ENCODE measurements at regions not wholly inside any gene's neighbourhood (a gene's known extent, or its start where the extent isn't known, plus 50 kb on each side); places are given as distances from the start of the nearest gene placed in this dataset.
"Not testable (repeated sequence)": the region's sequence is repeated elsewhere in the genome, so short reads cannot be mapped to it uniquely, and the experiment has no call there.

DNA sequence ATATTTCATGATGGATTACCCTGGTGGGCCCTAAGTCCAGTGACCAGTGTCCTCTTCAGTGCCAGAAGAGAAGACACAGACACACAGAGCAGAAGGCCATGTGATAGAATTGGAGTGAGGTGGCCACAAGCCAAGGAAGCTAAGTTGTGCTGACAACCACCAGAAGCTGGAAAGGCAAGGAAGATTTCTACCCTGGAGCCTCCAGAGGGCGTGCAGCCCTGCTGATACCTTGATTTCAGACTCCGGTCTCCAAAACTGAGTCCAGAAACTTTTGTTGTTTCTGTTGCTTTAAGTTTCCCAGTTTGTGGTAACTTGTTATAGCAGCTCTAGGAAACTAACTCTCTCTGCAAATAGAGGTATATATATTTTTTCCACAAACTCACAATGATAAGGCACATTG is 396.6 kb upstream of the ASIC2 start:
- ATAC-seq (ENCODE audit: low read depth in 2 of 2) (no peak), DNase-seq (no peak)
- Mint-ChIP-seq H3K27me3 (peaks cover 6 to 23% (median 18%) of the 10 kb centered on the region in 3 donors), H3K27ac (no peak overlapping the region), H3K36me3 (no peaks in the 10 kb centered on the region), H3K9me3 (peaks cover 0 to 5% (median 2%) of the 10 kb centered on the region in 7 donors), H3K4me1 (no peaks in the 10 kb centered on the region), H3K4me3 (no peak overlapping the region)

DNA sequence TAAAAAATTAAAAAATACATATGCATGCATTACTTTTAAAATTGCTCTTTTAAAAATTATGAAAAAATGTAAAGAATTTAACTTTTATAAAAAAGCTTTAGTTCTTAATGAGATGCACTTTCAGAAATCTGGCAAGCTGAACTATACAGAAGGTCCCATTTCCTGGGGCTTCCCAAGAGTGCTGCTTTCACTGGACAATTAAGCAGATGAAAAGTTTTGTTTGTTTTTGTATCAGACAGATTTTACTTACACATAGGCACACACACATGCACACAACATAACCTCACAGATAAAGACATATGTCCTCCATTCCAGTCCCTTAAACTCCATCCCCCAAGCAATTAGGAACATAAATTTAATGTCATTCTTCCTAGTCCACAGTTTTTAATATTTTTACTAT is 402.3 kb upstream of the ASIC2 start:
- Mint-ChIP-seq H3K4me3 (no peak overlapping the region), H3K4me1 (no peaks in the 10 kb centered on the region), H3K36me3 (no peaks in the 10 kb centered on the region), H3K27ac (no peak overlapping the region), H3K9me3 (peaks cover 0 to 5% (median 0%) of the 10 kb centered on the region in 7 donors), H3K27me3 (peaks cover 10 to 23% (median 15%) of the 10 kb centered on the region in 3 donors)
- ATAC-seq (ENCODE audit: low read depth in 2 of 2) (no peak), DNase-seq (no peak)

DNA sequence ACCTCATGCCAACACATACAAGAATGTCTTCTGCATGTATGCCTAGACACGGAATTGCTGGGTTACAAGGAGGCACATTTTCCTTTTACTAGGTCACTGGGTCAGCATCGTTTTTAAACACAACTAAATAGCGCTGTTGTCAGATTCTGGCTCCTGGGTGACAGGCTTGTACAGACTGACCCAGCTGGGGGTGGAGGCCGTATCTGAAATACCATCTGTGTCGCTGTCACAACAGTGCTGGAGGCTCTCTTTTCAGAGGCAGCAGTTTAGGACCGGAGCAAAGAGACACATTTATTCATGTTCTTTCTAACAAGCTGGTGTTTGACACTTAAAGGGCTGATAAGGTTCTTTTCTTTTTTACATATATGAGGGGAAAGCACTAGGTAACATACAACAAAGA is 403.0 kb upstream of the ASIC2 start:
- DNase-seq (no peak), ATAC-seq (ENCODE audit: low read depth in 2 of 2) (no peak)
- H3K4me3 Mint-ChIP-seq, result no peak overlapping the region
- H3K4me1 Mint-ChIP-seq, result no peaks in the 10 kb centered on the region
- H3K36me3 Mint-ChIP-seq, result no peaks in the 10 kb centered on the region
- H3K27ac Mint-ChIP-seq, result no peak overlapping the region
- peaks cover 0 to 5% (median 0%) of the 10 kb centered on the region in 7 donors for H3K9me3 Mint-ChIP-seq
- H3K27me3 Mint-ChIP-seq, result peaks cover 10 to 23% (median 15%) of the 10 kb centered on the region in 3 donors

DNA sequence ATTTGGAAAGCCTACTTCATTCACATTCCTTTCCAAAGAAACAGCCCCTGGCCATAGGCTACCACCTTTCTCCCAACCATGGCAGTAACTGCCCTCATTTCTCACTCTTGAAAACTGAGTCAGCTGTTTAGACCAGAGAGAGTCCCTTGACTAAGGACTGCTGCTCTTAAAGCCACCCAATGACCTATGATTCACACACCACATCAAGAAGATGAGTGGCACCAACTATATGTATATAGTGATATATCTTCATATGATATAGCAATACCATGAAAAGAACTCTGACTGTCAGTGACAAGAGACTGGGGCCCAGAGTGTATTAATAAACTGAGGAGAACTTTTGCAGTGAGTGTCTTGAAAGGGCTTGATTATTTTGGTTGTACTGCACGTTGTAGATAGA is 404.5 kb upstream of the ASIC2 start:
- no peak for DNase-seq
- no peak overlapping the region for H3K27ac Mint-ChIP-seq

DNA sequence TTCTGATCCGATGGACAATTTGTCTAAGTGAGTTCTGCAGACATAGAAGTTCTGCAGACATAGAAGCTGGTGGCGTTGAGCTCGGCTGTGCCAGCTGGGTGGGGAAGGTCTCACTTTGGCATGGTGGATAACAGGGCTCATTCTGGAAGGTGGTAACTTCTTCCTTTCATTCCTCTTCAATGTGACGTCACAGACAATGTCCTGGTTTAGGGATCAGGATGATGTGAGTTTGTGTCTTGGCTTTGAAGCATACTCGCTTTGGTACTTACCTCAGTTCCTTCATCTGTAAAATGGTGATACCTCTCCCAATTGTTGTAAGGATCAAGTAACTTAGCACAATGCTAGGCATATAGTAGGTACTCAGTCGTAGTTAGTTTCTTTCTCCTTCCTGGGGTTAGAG is 408.8 kb upstream of the ASIC2 start:
- no peak for ATAC-seq (ENCODE audit: low read depth in 2 of 2)
- Mint-ChIP-seq H3K4me1 (no peaks in the 10 kb centered on the region), H3K27me3 (peaks cover 6 to 10% (median 8%) of the 10 kb centered on the region in 3 donors), H3K27ac (no peak overlapping the region), H3K9me3 (peaks cover 2 to 8% (median 5%) of the 10 kb centered on the region in 7 donors), H3K36me3 (no peaks in the 10 kb centered on the region), H3K4me3 (no peak overlapping the region)
- DNase-seq, result no peak

More for the DNA sequence above, 404.5 kb upstream of the ASIC2 start:
- Mint-ChIP-seq H3K4me3 (no peak overlapping the region), H3K27me3 (peaks cover 10 to 23% (median 15%) of the 10 kb centered on the region in 3 donors), H3K36me3 (no peaks in the 10 kb centered on the region), H3K9me3 (peaks cover 0 to 5% (median 0%) of the 10 kb centered on the region in 7 donors), H3K4me1 (no peaks in the 10 kb centered on the region)
- no peak for ATAC-seq (ENCODE audit: low read depth in 2 of 2)

DNA sequence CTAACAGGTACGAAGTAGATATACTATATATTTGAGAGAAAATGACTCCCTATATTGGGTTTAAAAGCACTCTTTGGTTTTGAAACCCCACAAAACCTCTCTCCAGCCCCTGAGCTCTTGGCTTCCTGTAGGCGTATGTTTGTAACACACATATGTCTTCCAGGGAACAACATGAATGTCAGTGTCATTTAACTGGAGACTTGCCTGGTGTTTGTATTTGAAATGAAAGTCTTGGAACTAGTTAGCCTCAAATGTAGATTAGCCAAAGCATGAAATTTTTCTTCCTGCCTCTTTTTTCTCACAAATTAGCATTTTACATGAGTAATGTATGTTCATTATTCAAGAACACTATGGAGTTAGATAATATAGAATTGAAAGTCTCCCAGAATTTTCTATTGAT is 411.8 kb upstream of the ASIC2 start:
- H3K27me3 Mint-ChIP-seq, result peaks cover 6 to 17% (median 7%) of the 10 kb centered on the region in 3 donors
- H3K9me3 Mint-ChIP-seq, result peaks cover 5 to 16% (median 7%) of the 10 kb centered on the region in 7 donors
- H3K4me3 Mint-ChIP-seq, result no peak overlapping the region
- DNase-seq (no peak), ATAC-seq (ENCODE audit: low read depth in 2 of 2) (no peak)
- H3K27ac Mint-ChIP-seq, result peak overlapping the region in 1 of 6 donors; percentile 50
- no peaks in the 10 kb centered on the region for H3K4me1 Mint-ChIP-seq
- H3K36me3 Mint-ChIP-seq, result no peaks in the 10 kb centered on the region

DNA sequence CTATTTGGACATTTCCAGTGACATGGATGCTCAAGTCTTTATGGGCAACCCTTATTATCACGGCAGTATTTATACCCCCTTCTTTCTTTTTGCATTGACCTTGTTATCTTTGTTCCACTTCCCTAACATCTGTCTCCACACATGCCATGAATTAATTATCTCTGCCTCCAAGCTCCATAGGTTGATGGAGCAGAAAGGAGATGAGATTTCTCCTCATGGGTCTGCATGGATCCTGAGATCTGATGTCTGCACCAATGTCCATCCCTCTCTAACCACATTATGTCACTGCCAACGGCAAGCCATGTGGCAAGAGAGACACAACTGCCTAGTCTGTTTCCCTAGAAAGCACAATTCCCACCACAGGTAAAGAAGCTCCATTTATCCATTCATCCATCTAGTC is 416.8 kb upstream of the ASIC2 start:
- no peak for ATAC-seq (ENCODE audit: low read depth in 2 of 2)
- Mint-ChIP-seq H3K4me1 (no peaks in the 10 kb centered on the region), H3K27ac (no peak overlapping the region), H3K36me3 (no peaks in the 10 kb centered on the region), H3K27me3 (peaks cover 7 to 24% (median 11%) of the 10 kb centered on the region in 3 donors), H3K9me3 (peaks cover 5 to 16% (median 7%) of the 10 kb centered on the region in 7 donors), H3K4me3 (no peak overlapping the region)
- no peak for DNase-seq

DNA sequence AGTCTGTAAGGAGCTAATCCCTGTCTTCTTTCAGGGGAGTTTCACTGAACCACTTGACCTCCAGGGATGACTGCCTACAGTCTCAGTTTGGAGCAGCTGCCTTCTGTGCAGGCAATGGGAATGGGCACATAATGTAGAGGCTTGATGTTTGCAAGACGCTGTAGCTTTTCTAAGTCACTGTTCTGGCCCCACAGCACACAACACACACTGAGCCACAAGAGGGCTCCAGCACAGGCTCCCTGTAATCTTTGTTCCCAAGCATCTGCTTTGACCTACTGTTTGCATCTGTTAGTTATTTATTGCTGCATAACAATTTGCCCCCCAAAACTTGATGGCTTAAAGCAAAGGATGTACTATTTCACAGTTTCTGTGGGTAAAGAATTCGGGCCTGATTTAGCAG is 419.0 kb upstream of the ASIC2 start:
- DNase-seq (no peak), ATAC-seq (ENCODE audit: low read depth in 2 of 2) (no peak)
- H3K27me3 Mint-ChIP-seq, result peaks cover 12 to 43% (median 27%) of the 10 kb centered on the region in 3 donors
- no peak overlapping the region for H3K4me3 Mint-ChIP-seq
- no peaks in the 10 kb centered on the region for H3K36me3 Mint-ChIP-seq
- no peaks in the 10 kb centered on the region for H3K4me1 Mint-ChIP-seq
- H3K27ac Mint-ChIP-seq, result no peak overlapping the region
- H3K9me3 Mint-ChIP-seq, result peaks cover 0 to 9% (median 4%) of the 10 kb centered on the region in 7 donors

DNA sequence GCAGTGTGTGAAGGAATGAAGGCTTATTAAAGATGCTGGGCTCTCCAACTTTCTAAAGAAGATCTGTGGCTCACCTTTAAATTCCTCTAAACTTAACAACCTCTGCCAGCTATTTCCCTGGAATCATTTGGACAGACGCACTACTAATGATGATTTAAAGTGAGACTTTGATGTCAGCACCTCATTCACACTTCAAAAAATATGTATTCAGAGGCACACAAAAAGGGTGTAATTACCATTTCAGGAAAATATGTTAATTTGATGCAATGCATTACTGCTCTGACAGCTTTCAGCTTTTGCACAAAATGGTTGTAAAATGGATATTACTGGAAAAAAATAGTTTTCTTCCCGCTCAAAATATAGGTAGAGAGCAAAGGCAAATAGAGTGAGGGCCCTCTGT is 423.9 kb upstream of the ASIC2 start:
- no peaks in the 10 kb centered on the region for H3K4me1 Mint-ChIP-seq
- no peak overlapping the region for H3K4me3 Mint-ChIP-seq
- DNase-seq, result no peak
- peaks cover 24 to 38% (median 27%) of the 10 kb centered on the region in 3 donors for H3K27me3 Mint-ChIP-seq
- no peak for ATAC-seq (ENCODE audit: low read depth in 2 of 2)
- no peak overlapping the region for H3K27ac Mint-ChIP-seq
- no peaks in the 10 kb centered on the region for H3K36me3 Mint-ChIP-seq
- H3K9me3 Mint-ChIP-seq, result peaks cover 0 to 14% (median 0%) of the 10 kb centered on the region in 7 donors

DNA sequence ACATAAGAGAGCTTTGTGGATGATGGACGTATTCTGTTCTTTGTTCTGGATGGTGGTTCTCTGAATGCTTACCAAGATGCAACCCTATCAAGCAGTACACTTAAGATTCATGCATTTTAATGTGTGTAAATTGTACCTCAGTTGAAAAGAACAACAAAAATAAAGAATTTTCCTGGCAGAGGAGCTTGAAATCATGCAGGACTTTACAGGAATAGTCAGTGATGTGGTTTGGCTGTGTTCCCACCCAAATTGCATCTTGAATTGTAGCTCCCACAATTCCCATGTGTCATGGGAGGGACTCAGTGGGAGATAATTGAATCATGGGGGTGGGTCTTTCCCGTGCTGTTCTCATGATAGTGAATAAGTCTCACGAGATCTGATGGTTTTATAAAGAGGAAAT is 430.6 kb upstream of the ASIC2 start:
- H3K36me3 Mint-ChIP-seq; H3K27ac Mint-ChIP-seq; ATAC-seq (ENCODE audit: low read depth in 2 of 2); H3K4me1 Mint-ChIP-seq; H3K9me3 Mint-ChIP-seq; DNase-seq; H3K4me3 Mint-ChIP-seq: not testable (repeated sequence)
- H3K27me3 Mint-ChIP-seq, result peaks cover 7 to 27% (median 18%) of the 10 kb centered on the region in 3 donors

DNA sequence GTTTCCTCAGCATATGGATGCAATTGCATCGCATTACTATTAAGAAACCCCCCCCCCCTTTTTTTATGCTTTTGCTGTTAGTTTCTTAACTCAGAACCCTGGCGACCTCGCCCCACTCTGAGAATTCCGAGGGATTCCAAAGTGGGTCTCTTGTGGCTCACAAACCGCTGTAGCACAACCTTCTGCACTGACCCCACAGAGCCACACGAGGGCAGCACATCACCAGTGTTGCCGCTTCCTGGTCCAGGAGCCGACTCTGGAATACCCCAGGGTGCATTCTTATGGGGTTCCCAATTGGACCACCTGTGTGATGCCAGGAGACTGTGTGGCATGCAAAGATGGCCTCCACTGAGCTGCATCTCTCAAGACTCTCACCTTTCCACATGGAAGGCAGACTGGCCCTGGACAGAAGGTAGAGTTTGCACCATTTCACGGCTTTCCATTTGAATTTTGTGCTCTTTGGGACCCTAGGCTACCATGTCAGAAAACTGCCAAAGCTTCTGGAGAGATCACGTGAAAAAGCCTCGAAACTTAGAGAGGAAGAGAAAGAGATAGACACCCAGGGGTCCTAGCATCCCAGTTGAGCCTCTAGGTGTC is 432.7 kb upstream of the ASIC2 start:
- no peak for ATAC-seq (ENCODE audit: low read depth in 2 of 2)
- Mint-ChIP-seq H3K36me3 (no peaks in the 10 kb centered on the region), H3K27ac (no peak overlapping the region), H3K27me3 (peaks cover 7 to 24% (median 17%) of the 10 kb centered on the region in 3 donors), H3K4me1 (no peaks in the 10 kb centered on the region), H3K9me3 (peaks cover 0 to 9% (median 3%) of the 10 kb centered on the region in 7 donors), H3K4me3 (no peak overlapping the region)
- no peak for DNase-seq

DNA sequence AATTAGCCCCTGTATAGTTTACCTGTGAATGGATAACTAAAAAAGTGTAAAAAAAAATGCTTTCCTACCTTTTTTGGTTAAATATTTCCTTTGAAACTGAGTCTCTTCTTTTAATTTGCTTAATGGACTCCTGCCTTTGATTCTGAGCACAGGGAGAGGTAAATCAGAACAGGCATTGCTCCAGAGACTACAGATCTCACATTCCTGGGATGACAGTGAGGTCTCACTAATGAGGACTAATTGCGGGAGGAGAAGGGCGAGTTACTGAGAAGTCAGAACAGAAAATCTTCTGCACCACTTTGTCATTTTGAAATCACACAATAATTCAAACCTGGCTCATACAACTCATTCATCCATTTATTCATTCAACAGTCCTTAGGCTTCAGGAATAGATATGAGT is 437.0 kb upstream of the ASIC2 start:
- Mint-ChIP-seq H3K27ac (no peak overlapping the region), H3K9me3 (peaks cover 2 to 33% (median 8%) of the 10 kb centered on the region in 7 donors), H3K4me1 (no peaks in the 10 kb centered on the region), H3K36me3 (peaks cover 0 to 4% of the 10 kb centered on the region in 2 donors), H3K27me3 (peaks cover 0 to 34% (median 20%) of the 10 kb centered on the region in 3 donors), H3K4me3 (no peak overlapping the region)
- DNase-seq (no peak), ATAC-seq (ENCODE audit: low read depth in 2 of 2) (no peak)

DNA sequence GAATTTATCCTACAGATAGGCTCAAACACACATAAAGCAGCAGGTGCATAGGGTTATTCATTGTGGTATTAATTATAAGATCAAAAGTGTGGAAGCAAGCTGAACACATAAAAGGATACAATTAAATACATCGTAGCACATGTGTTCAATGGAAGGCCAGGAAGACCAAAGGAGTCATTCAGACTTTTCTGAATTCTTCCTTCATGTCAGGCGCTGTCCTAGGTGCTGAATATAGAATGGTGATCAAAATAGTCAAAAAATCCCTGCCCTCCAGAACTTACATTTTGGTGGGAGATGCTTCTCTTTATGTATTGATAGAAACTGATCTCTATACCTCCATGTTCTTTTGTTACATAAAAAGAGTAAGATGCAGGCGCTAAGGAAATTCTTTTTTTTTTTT is 439.0 kb upstream of the ASIC2 start:
- DNase-seq (no peak), ATAC-seq (ENCODE audit: low read depth in 2 of 2) (no peak)
- peaks cover 0 to 36% (median 25%) of the 10 kb centered on the region in 3 donors for H3K27me3 Mint-ChIP-seq
- H3K9me3 Mint-ChIP-seq, result peaks cover 2 to 34% (median 6%) of the 10 kb centered on the region in 7 donors
- H3K4me1 Mint-ChIP-seq, result no peaks in the 10 kb centered on the region
- H3K36me3 Mint-ChIP-seq, result peaks cover 0 to 7% of the 10 kb centered on the region in 2 donors
- no peak overlapping the region for H3K4me3 Mint-ChIP-seq
- no peak overlapping the region for H3K27ac Mint-ChIP-seq

DNA sequence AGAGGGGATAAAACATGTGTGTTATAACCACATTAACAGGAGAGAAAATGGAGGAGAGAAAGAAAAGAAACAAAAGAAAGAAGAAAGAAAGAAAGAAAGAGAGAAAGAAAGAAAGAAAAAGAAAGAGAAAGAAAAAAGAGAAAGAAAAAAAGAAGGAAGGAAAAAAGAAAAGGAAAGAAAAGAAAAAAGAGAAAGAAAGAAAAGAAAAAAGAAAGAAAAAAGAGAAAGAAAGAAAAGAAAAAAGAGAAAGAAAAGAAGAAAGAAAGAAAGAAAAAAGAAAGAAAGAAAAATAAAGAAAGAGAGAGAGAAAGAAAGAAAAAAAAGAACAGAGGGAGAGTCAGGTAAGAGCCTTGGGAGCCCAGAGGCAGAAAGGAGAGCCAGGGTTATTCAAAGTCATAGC is 446.6 kb upstream of the ASIC2 start:
- Mint-ChIP-seq H3K4me3 (no peak overlapping the region), H3K27ac (peak overlapping the region in 1 of 6 donors; percentile 68), H3K36me3 (peaks cover 0 to 6% of the 10 kb centered on the region in 2 donors), H3K27me3 (peaks cover 19 to 23% (median 23%) of the 10 kb centered on the region in 3 donors), H3K9me3 (peaks cover 0 to 8% (median 0%) of the 10 kb centered on the region in 7 donors), H3K4me1 (no peaks in the 10 kb centered on the region)
- DNase-seq (no peak), ATAC-seq (ENCODE audit: low read depth in 2 of 2) (no peak)
